Endothelial cell of umbilical vein (primary cell): ENCODE measurements at regions not wholly inside any gene's neighbourhood (a gene's known extent, or its start where the extent isn't known, plus 50 kb on each side); places are given as distances from the start of the nearest gene placed in this dataset.

Experiments
- BruUV-seq: library from RNA; stranded (reverse); fragments of 400-500 nt; replicated peaks from 2 replicates; lab custom pipeline; 2021; lab: Mats Ljungman, UMichigan
- CTCF ChIA-PET: fragments of 300-600, 350-600 bp; sonication (Branson Sonifier 250); formaldehyde crosslinking; loops from one replicate; lab custom pipeline; 2021; ENCODE audit warnings: antibody characterized with exemption, inconsistent platforms; lab: Charles Lee
- POLR2A ChIA-PET: fragments of 300-600, 350-600 bp; sonication (Branson Sonifier 250); formaldehyde crosslinking; loops from one replicate; lab custom pipeline; 2021; ENCODE audit warnings: antibody characterized with exemption, inconsistent platforms; lab: Charles Lee
- DNase-seq: peaks from one replicate; pipeline ENCODE4 v3.0.0-alpha.2; 2011; ENCODE audit warnings: low read depth, low spot score
- FAIRE-seq: peaks from 2 replicates; lab custom pipeline; 2011; peaks lifted over from hg19 to GRCh38; lab: Jason Lieb, UNC
- H2AFZ ChIP-seq: 2 replicates; pipeline ENCODE4 v1.6.0; 2012; ENCODE audit warnings: low read depth, low read length, control low read depth, inconsistent platforms
- H3K27ac ChIP-seq: 2 replicates; pipeline ENCODE4 v1.5.1; 2011; ENCODE audit warnings: low read depth, mild to moderate bottlenecking, control low read depth, low read length, moderate library complexity; ENCODE audit not compliant: insufficient read depth
- H3K27me3 ChIP-seq, 2 experiments: 2 replicates each; pipeline versions ENCODE4 v1.6.0 to v1.6.1; 2011; ENCODE audit warnings: low read length in 2 of 2, mixed read lengths in 1 of 2; ENCODE audit not compliant: control insufficient read depth in 2 of 2, insufficient read depth in 2 of 2
- H3K36me3 ChIP-seq, 2 experiments: 2 replicates in 1 of 2; 3 replicates in 1 of 2; pipeline ENCODE4 v1.5.1; 2011; ENCODE audit warnings: low read length in 2 of 2, mild to moderate bottlenecking in 1 of 2, moderate library complexity in 1 of 2; ENCODE audit not compliant: control insufficient read depth in 2 of 2, insufficient read depth in 2 of 2; ENCODE audit errors: extremely low read depth in 1 of 2
- H3K4me1 ChIP-seq: 3 replicates; pipeline ENCODE4 v1.5.1; 2011; ENCODE audit warnings: mild to moderate bottlenecking, low read length; ENCODE audit not compliant: control insufficient read depth, insufficient read depth; ENCODE audit errors: extremely low read depth
- H3K4me2 ChIP-seq: 2 replicates; pipeline ENCODE4 v1.6.1; 2011; ENCODE audit warnings: low read length, control low read depth, mixed read lengths; ENCODE audit not compliant: insufficient read depth
- H3K4me3 ChIP-seq, 3 experiments: fragments of 200-600 bp in 1 of 3; sonication (generic), shearing (Covaris generic) in 1 of 3; replicated peaks in 1 of 3; 2 replicates each; pipeline ENCODE4 v1.5.1; 2011 to 2016; ENCODE audit warnings: control low read depth in 3 of 3, low read length in 3 of 3, mild to moderate bottlenecking in 2 of 3, inconsistent platforms in 1 of 3, low read depth in 1 of 3, moderate library complexity in 1 of 3; ENCODE audit not compliant: insufficient read depth in 1 of 3
- H3K79me2 ChIP-seq: 2 replicates; pipeline ENCODE4 v1.6.0; 2012; ENCODE audit warnings: low read length, inconsistent platforms; ENCODE audit not compliant: control insufficient read depth, insufficient read depth
- H3K9ac ChIP-seq: replicated peaks from 2 replicates; pipeline ENCODE3; 2011; ENCODE audit warnings: low read length, control low read depth; ENCODE audit not compliant: insufficient read depth; ENCODE audit errors: extremely low read depth
- H3K9me1 ChIP-seq: replicated peaks from 3 replicates; pipeline ENCODE4 v1.6.0; 2011; ENCODE audit warnings: mild to moderate bottlenecking, low read length; ENCODE audit not compliant: control insufficient read depth, insufficient read depth; ENCODE audit errors: extremely low read depth
- H3K9me3 ChIP-seq: replicated peaks from 2 replicates; pipeline ENCODE4 v1.5.1; 2012; ENCODE audit warnings: low read length, inconsistent platforms; ENCODE audit not compliant: control insufficient read depth, insufficient read depth
- H4K20me1 ChIP-seq: replicated peaks from 2 replicates; pipeline ENCODE3; 2011; ENCODE audit warnings: mild to moderate bottlenecking, low read length; ENCODE audit not compliant: control insufficient read depth, insufficient read depth; ENCODE audit errors: extremely low read depth
- CTCF ChIP-seq, 2 donors: IDR thresholded peaks; 1 replicate in 1 of 2; 2 replicates in 1 of 2; pipeline ENCODE4 v1.5.1; 2011; ENCODE audit warnings: low read length in 2 of 2, mild to moderate bottlenecking in 2 of 2, moderate library complexity in 2 of 2, control low read depth in 1 of 2, inconsistent platforms in 1 of 2, low read depth in 1 of 2; ENCODE audit not compliant: insufficient read depth in 1 of 2; ENCODE audit errors: extremely low read depth in 1 of 2
- EZH2 ChIP-seq: IDR thresholded peaks from 2 replicates; pipeline ENCODE4 v1.6.1; 2012; ENCODE audit warnings: borderline replicate concordance, low read depth, mild to moderate bottlenecking, moderate library complexity, low read length, inconsistent platforms; ENCODE audit not compliant: severe bottlenecking
- FOS ChIP-seq: IDR thresholded peaks from 2 replicates; pipeline ENCODE4 v1.6.1; 2011; ENCODE audit warnings: mild to moderate bottlenecking, low read length, moderate library complexity, borderline replicate concordance; ENCODE audit not compliant: insufficient read depth
- GATA2 ChIP-seq: IDR thresholded peaks from 2 replicates; pipeline ENCODE4 v1.7.0; 2011; ENCODE audit warnings: low read depth, mild to moderate bottlenecking, moderate library complexity, mixed read lengths, low read length; ENCODE audit not compliant: insufficient read length, insufficient read depth
- JUN ChIP-seq: IDR thresholded peaks from 2 replicates; pipeline ENCODE4 v1.6.1; 2011; ENCODE audit warnings: borderline replicate concordance, low read depth; ENCODE audit not compliant: insufficient read length, insufficient read depth
- MAX ChIP-seq: IDR thresholded peaks from 2 replicates; pipeline ENCODE4 v1.6.1; 2011; ENCODE audit not compliant: insufficient read depth, insufficient read length
- MYC ChIP-seq: IDR thresholded peaks from one replicate; pipeline ENCODE4 v1.6.1; 2011; ENCODE audit warnings: mild to moderate bottlenecking, low read depth, low read length
- POLR2A ChIP-seq: IDR thresholded peaks from 2 replicates; pipeline ENCODE4 v1.6.1; 2012; ENCODE audit warnings: low read depth, mild to moderate bottlenecking, control low read depth, low read length
- POLR2AphosphoS5 ChIP-seq: IDR thresholded peaks from 2 replicates; pipeline ENCODE4 v1.6.1; 2012; ENCODE audit warnings: low read depth, mild to moderate bottlenecking, control low read depth, low read length, moderate library complexity; ENCODE audit not compliant: insufficient read depth
- dilution Hi-C: fragments of 300-500 bp; cut with MboI; formaldehyde crosslinking; loops from one replicate; pipeline ENCODE4 v1.15.0; 2019; ENCODE audit warnings: low sequenced_read_pairs; ENCODE audit not compliant: extremely low pct_ligation_motif_present
- intact Hi-C: fragments of 100-400 bp; cut with micrococcal nuclease; formaldehyde crosslinking; loops from one replicate; pipeline ENCODE4 v1.10.0; 2022

- Histone ChIP-seq H3K27ac (no peak overlapping the region), H3K9ac (no peak overlapping the region), H3K9me1 (no peaks in the 10 kb centered on the region), H3K79me2 (no peaks in the 10 kb centered on the region), H2AFZ (no peak overlapping the region), H3K4me1 (no peaks in the 10 kb centered on the region), H3K36me3 (no peaks in the 10 kb centered on the region), H3K9me3 (no peaks in the 10 kb centered on the region), H4K20me1 (no peaks in the 10 kb centered on the region), H3K27me3 (no peaks in the 10 kb centered on the region), H3K4me2 (no peak overlapping the region), H3K4me3 (no peak overlapping the region)
- POLR2A ChIA-PET = no interaction called here
- CTCF ChIA-PET = interaction anchor here (1.1 kb wide), 1 partner anchor 25 kb away, joined by 6 read pairs; no protein-coding TSS in a partner anchor
- FAIRE-seq (no peak), DNase-seq (no peak)
- intact Hi-C loops (no loop called here), dilution Hi-C loops (no loop called here)
- TF ChIP-seq EZH2 = no peak
- no peak for TF ChIP-seq CTCF (IDR thresholded peaks at IDR 0.05; ENCODE audit: extremely low read depth in 1 of 2, insufficient read depth in 1 of 2, low read depth in 1 of 2, low read length in 2 of 2)
- no peak for TF ChIP-seq MYC
- no peak for TF ChIP-seq FOS
- TF ChIP-seq JUN = no peak
- TF ChIP-seq MAX = no peak
- TF ChIP-seq POLR2A = no peak
- no peak for TF ChIP-seq GATA2
- TF ChIP-seq POLR2AphosphoS5 = no peak
- no TSS peak for BruUV-seq
Measured at GRCh38 chr12:91786499-91787272, 359.0 kb downstream of the BTG1 start.
